Aorta (tissue), 5 donors: ENCODE measurements at regions not wholly inside any gene's neighbourhood (a gene's known extent, or its start where the extent isn't known, plus 50 kb on each side); places are given as distances from the start of the nearest gene placed in this dataset.

Experiments
- ATAC-seq: fragments of 200-7000 bp; cut with Tn5 transposase; one replicate; pipeline ENCODE4 v1.9.1; 2022; ENCODE audit warnings: moderate library complexity; ENCODE audit not compliant: low FRiP score
- DNase-seq, 2 donors: peaks; one replicate each; pipeline ENCODE4 v3.0.0-alpha.2; 2020
- H3K27ac ChIP-seq, 2 donors: one replicate each; pipeline ENCODE4 v1.5.1; 2013; ENCODE audit warnings: low read length in 2 of 2, mild to moderate bottlenecking in 2 of 2, moderate library complexity in 2 of 2, control low read depth in 1 of 2, inconsistent platforms in 1 of 2, low read depth in 1 of 2
- H3K27me3 ChIP-seq, 2 donors: one replicate each; pipeline ENCODE4 v1.6.1; 2013; ENCODE audit warnings: control low read depth in 1 of 2, low read length in 1 of 2, mild to moderate bottlenecking in 1 of 2, moderate library complexity in 1 of 2; ENCODE audit not compliant: insufficient read depth in 2 of 2, control insufficient read depth in 1 of 2
- H3K36me3 ChIP-seq, 2 donors: one replicate each; pipeline ENCODE4 v1.6.1; 2013; ENCODE audit warnings: control low read depth in 1 of 2, low read length in 1 of 2, mild to moderate bottlenecking in 1 of 2; ENCODE audit not compliant: insufficient read depth in 2 of 2, control insufficient read depth in 1 of 2
- H3K4me1 ChIP-seq, 2 donors: one replicate each; pipeline ENCODE4 v1.6.1; 2013; ENCODE audit warnings: low read length in 2 of 2, control low read depth in 1 of 2, mild to moderate bottlenecking in 1 of 2, moderate library complexity in 1 of 2; ENCODE audit not compliant: insufficient read depth in 2 of 2, control insufficient read depth in 1 of 2
- H3K4me3 ChIP-seq, 2 donors: one replicate each; pipeline ENCODE4 v1.5.1; 2013; ENCODE audit warnings: low read length in 2 of 2, control low read depth in 1 of 2, mild to moderate bottlenecking in 1 of 2
- H3K9me3 ChIP-seq: one replicate; pipeline ENCODE4 v1.6.1; 2013; ENCODE audit warnings: mild to moderate bottlenecking, low read length; ENCODE audit not compliant: control insufficient read depth
- WGBS, 2 donors: extraction: QIAGEN DNeasy Blood & Tissue Kit; methylation state at CpG; one replicate each; pipeline ENCODE4 v1.1.7; 2013; 5-methylcytosine and 5-hydroxymethylcytosine counted together
- intact Hi-C, 2 donors: fragments of 100-400 bp; cut with DNase I; formaldehyde crosslinking; loops; one replicate each; pipeline versions ENCODE4 v1.14.2 to v1.15.0; 2022
- donor health status: healthy with polysubstance abuse.
- donor health status: Bipolar disorder and iron deficiency.
- donor health status: DM: no; HTN: no; CAD: no.
- donor health status: DM: no; HTN: no; CAD: no.
- donor health status: DM: yes; HTN: yes; CAD: no.

DNA sequence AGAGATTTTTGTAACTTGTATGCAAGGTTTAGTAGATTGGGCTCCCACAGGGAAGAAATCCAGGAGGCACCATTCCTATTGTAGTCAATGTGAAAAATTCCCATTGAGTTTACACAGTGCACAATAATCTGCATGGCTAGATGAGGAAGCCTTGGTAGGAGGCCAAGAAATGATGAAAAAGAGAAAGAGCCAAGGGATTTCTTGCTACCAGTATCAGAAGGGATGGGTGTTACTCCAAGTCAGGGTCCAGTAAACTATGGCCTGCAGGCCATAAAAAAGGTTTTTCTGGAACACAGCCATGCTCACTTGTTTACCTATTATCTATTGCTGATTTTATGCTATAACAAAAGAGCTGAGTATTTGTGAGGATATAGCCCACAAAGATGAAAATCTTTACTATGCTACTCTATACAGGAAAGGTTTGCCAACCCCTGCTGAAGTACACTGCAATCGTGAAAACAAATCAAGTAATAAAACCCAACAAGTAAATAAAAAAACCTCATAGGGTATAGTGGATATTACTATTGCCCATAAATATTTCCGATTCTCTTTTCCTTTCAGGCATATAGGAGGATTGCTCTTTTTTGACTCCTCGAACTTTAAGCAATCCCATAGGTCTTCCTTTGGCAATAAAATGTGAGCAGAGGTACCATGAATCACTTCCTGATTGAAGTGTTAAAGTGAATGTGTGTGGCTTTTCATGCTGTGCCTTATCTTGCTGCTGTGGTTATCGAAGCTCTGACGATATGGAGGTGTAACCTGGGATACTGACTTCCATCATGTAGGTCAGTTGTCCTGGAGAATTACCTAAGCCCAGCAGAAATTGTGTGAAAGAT is 256.3 kb upstream of the MAGI2 start:
- Histone ChIP-seq H3K4me1 (no peaks in the 10 kb centered on the region), H3K9me3 (no peaks in the 10 kb centered on the region), H3K36me3 (no peaks in the 10 kb centered on the region), H3K4me3 (no peak overlapping the region), H3K27ac (no peak overlapping the region), H3K27me3 (no peaks in the 10 kb centered on the region)
- intact Hi-C loops, result no loop called here
- ATAC-seq, result no peak
- whole genome bisulfite sequencing, 2 donors, result 67% methylated on average over 5 of the region's 5 CpGs
- DNase-seq, result no peak

GRCh38 chr7:79702116-79702515 is 248.6 kb upstream of the MAGI2 start:
- no peak overlapping the region for H3K27ac ChIP-seq
- H3K36me3 ChIP-seq, result no peaks in the 10 kb centered on the region
- peaks cover 2% of the 10 kb centered on the region for H3K9me3 ChIP-seq
- intact Hi-C loops, result no loop called here
- H3K4me1 ChIP-seq, result no peaks in the 10 kb centered on the region
- DNase-seq (no peak), ATAC-seq (no peak)
- no peak overlapping the region for H3K4me3 ChIP-seq
- WGBS, 2 donors, result 82 to 83% methylated on average over 1 of the region's 1 CpG
- no peaks in the 10 kb centered on the region for H3K27me3 ChIP-seq

DNA sequence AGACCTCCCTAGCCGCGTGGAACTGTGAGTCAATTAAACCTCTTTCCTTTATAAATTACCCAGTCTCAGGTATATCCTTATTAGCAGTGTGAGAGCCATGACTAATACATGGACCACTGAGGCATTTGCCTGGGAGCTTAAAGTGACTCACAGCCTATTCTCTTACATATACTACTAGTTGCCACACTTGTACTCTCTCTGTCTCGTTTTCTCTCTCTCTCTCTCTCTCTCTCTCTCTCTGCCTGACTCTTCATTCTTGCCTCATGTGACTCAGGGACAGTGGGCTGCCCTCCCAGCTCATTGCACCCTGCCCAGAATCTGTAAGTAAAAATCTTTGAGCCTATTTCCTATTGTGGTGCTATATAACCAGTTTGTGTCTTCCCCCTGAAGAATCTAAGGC is 238.5 kb upstream of the MAGI2 start:
- Histone ChIP-seq H3K27me3 (peaks cover 0 to 1% of the 10 kb centered on the region in 2 donors), H3K36me3 (no peaks in the 10 kb centered on the region), H3K4me3 (no peak overlapping the region), H3K9me3 (no peaks in the 10 kb centered on the region), H3K27ac (no peak overlapping the region), H3K4me1 (no peaks in the 10 kb centered on the region)
- no peak for ATAC-seq
- intact Hi-C loops, result no loop called here
- WGBS, 2 donors, result 81 to 82% methylated on average over 3 of the region's 3 CpGs
- DNase-seq, result no peak

DNA sequence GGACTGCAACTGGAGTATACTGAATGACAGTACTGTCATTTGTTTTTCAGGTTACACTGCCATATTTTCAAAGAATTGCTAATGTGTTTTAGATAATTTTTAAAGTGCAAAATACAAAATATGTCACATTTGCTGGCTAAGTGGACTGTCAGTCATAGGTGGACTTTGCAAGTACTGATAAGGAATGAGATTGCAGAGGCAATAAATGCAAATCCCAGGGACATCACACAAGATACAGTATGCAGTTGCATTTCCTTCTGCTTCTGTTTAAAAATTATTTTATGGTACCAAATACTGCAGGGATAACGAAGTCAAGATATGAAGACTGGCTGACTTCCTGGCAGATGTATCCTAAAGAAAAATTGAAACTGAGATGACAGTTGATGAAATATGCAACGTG is 237.6 kb upstream of the MAGI2 start:
- ATAC-seq (no peak), DNase-seq (no peak)
- no peak overlapping the region for H3K4me3 ChIP-seq
- 33 to 38% methylated on average over 2 of the region's 2 CpGs for WGBS, 2 donors
- H3K36me3 ChIP-seq, result no peaks in the 10 kb centered on the region
- H3K4me1 ChIP-seq, result no peaks in the 10 kb centered on the region
- H3K27me3 ChIP-seq, result peaks cover 0 to 1% of the 10 kb centered on the region in 2 donors
- intact Hi-C loops, result no loop called here
- no peaks in the 10 kb centered on the region for H3K9me3 ChIP-seq
- H3K27ac ChIP-seq, result no peak overlapping the region

DNA sequence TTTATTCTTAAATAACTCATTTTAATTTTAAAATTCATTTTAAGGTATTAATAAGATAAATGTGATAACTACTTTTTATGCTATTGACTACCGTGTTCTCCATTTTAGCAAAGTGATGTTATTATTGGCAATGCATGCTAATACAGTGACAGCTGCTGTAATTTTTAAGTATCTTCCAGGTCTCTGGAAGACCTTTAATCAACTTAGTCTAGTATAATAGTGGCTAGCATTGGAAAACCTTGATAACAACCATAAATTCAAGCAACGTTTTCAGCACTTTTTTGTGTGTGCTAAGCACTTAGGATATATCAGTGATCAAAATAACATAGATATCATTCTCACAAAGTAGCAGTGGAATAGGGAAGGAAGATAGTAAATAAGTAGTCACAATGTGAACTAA is 230.9 kb upstream of the MAGI2 start:
- no peak for ATAC-seq
- no peaks in the 10 kb centered on the region for H3K27me3 ChIP-seq
- H3K4me1 ChIP-seq, result no peaks in the 10 kb centered on the region
- H3K9me3 ChIP-seq, result no peaks in the 10 kb centered on the region
- no peak overlapping the region for H3K4me3 ChIP-seq
- no peak overlapping the region for H3K27ac ChIP-seq
- no peaks in the 10 kb centered on the region for H3K36me3 ChIP-seq
- no peak for DNase-seq
- intact Hi-C loops, result no loop called here
- WGBS, 2 donors, result 69 to 72% methylated on average over 2 of the region's 2 CpGs

GRCh38 chr7:79683916-79684315 is 230.4 kb upstream of the MAGI2 start:
- no peak for ATAC-seq

DNA sequence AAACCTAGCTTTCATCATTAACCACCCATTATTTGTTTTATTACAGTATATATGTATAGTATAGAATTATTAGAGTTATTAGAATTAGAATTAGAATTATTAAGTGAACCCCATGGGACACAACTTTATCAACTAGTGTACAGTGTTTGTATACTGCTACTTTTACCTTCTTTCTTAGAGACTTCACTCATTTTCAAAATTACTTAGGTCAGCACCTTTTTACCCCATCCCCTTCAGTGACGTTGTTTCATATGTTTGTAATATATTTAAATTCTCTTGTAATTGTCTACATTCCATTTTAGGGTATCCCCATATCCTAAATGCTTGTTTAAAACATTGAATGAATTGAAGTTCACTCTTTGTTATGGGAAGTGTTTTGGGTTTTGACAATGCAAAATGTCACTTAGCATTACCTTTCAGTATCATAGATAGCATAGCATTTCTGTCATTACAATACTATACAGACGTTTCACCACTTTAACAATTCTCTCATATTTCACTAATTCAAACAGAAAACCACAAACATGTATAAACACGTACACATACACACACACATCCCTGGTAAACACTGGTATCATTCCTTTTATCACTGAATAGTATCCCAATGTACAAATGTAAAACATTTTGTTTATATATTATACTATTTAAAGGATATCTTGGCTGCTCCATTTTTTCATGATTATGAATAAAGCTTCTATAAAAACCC is 229.9 kb upstream of the MAGI2 start:
- DNase-seq (no peak), ATAC-seq (no peak)
- no peak overlapping the region for H3K4me3 ChIP-seq
- H3K4me1 ChIP-seq, result no peaks in the 10 kb centered on the region
- no peaks in the 10 kb centered on the region for H3K36me3 ChIP-seq
- no peak overlapping the region for H3K27ac ChIP-seq
- 76% methylated on average over 3 of the region's 3 CpGs for WGBS, 2 donors
- intact Hi-C loops, result no loop called here
- H3K27me3 ChIP-seq, result no peaks in the 10 kb centered on the region
- no peaks in the 10 kb centered on the region for H3K9me3 ChIP-seq

More at GRCh38 chr7:79683916-79684315, 230.4 kb upstream of the MAGI2 start:
- Histone ChIP-seq H3K9me3 (no peaks in the 10 kb centered on the region), H3K27me3 (no peaks in the 10 kb centered on the region), H3K4me1 (no peaks in the 10 kb centered on the region), H3K36me3 (no peaks in the 10 kb centered on the region), H3K27ac (no peak overlapping the region), H3K4me3 (no peak overlapping the region)
- intact Hi-C loops, result no loop called here
- WGBS, 2 donors, result 84 to 86% methylated on average over 1 of the region's 1 CpG
- DNase-seq, result no peak

DNA sequence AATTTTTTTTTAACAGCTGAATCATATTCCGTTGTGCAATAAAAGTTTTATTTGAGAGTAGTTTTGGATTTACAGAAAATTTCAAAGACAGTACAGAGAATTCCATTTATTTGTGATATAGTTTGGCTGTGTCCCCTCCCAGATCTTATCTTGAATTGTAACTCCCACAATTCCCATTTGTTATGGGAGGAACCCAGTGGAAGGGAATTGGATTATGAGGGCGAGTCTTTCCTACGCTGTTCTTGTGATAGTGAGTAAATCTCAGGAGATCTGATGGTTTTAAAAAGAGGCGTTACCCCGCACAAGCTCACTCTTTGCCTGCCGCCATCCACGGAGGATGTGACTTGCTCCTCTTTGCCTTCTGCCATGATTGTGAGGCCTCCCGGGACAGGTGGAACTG is 228.0 kb upstream of the MAGI2 start:
- Histone ChIP-seq H3K27me3 (no peaks in the 10 kb centered on the region), H3K27ac (no peak overlapping the region), H3K4me1 (no peaks in the 10 kb centered on the region), H3K4me3 (no peak overlapping the region), H3K36me3 (no peaks in the 10 kb centered on the region), H3K9me3 (no peaks in the 10 kb centered on the region)
- DNase-seq, result no peak
- intact Hi-C loops, result no loop called here
- WGBS, 2 donors, result 87 to 89% methylated on average over 8 of the region's 8 CpGs
- ATAC-seq, result no peak

- DNase-seq, result no peak
Observed at GRCh38 chr7:79673969-79674368, 220.5 kb upstream of the MAGI2 start.

More at GRCh38 chr7:79673969-79674368, 220.5 kb upstream of the MAGI2 start:
- intact Hi-C loops, result no loop called here
- 67 to 71% methylated on average over 3 of the region's 3 CpGs for WGBS, 2 donors
- H3K4me3 ChIP-seq, result no peak overlapping the region
- H3K36me3 ChIP-seq, result no peaks in the 10 kb centered on the region
- H3K4me1 ChIP-seq, result no peaks in the 10 kb centered on the region
- no peaks in the 10 kb centered on the region for H3K27me3 ChIP-seq
- no peak overlapping the region for H3K27ac ChIP-seq
- no peaks in the 10 kb centered on the region for H3K9me3 ChIP-seq
- ATAC-seq, result no peak
